CD4-positive, CD25-positive, alpha-beta regulatory T cell (primary cell): ENCODE measurements at regions not wholly inside any gene's neighbourhood (a gene's known extent, or its start where the extent isn't known, plus 50 kb on each side); places are given as distances from the start of the nearest gene placed in this dataset.

Experiments
- ATAC-seq, 2 donors: fragments of 150-1000 bp; cut with Tn5 transposase; one replicate each; pipeline ENCODE4 v1.10.0; 2021; ENCODE audit warnings: low read depth in 2 of 2, moderate number of reproducible peaks in 2 of 2, moderate library complexity in 1 of 2
- DNase-seq, 3 donors: peaks; one replicate each; pipeline versions ENCODE4 v3.0.0 to v3.0.0-alpha.2; 2012 to 2022; ENCODE audit warnings: mixed read lengths in 1 of 3
- H3K27ac ChIP-seq: one replicate; pipeline ENCODE4 v1.7.0; 2013; ENCODE audit warnings: mild to moderate bottlenecking, low read length; ENCODE audit not compliant: insufficient read depth, poor library complexity, severe bottlenecking
- H3K27me3 ChIP-seq: one replicate; pipeline ENCODE4 v1.7.0; 2013; ENCODE audit warnings: low read length; ENCODE audit not compliant: control insufficient read depth, insufficient read depth
- H3K36me3 ChIP-seq: one replicate; pipeline ENCODE4 v1.7.0; 2013; ENCODE audit warnings: mild to moderate bottlenecking, low read length, moderate library complexity; ENCODE audit not compliant: control insufficient read depth, insufficient read depth
- H3K4me1 ChIP-seq: 2 replicates; pipeline ENCODE4 v1.7.0; 2013; ENCODE audit warnings: mild to moderate bottlenecking, low read length; ENCODE audit not compliant: insufficient read depth, control insufficient read depth, poor library complexity, severe bottlenecking
- H3K4me3 ChIP-seq: one replicate; pipeline ENCODE4 v1.7.0; 2013; ENCODE audit warnings: low read depth, mild to moderate bottlenecking, low read length, moderate library complexity
- H3K9me3 ChIP-seq, 2 experiments: 1 replicate in 1 of 2; 2 replicates in 1 of 2; pipeline ENCODE4 v1.7.0; 2013; ENCODE audit warnings: low read length in 2 of 2, mild to moderate bottlenecking in 1 of 2, moderate library complexity in 1 of 2; ENCODE audit not compliant: control insufficient read depth in 2 of 2
- H3K27ac Mint-ChIP-seq, 3 donors: one replicate each; pipeline ENCODE4 v1.8.0; 2020 to 2022; ENCODE audit warnings: mild to moderate bottlenecking in 3 of 3, mixed read lengths in 3 of 3, moderate library complexity in 2 of 3
- H3K27me3 Mint-ChIP-seq: one replicate; pipeline ENCODE4 v1.8.0; 2022; ENCODE audit warnings: mild to moderate bottlenecking, mixed read lengths
- H3K36me3 Mint-ChIP-seq: one replicate; pipeline ENCODE4 v1.8.0; 2020; ENCODE audit warnings: mixed read lengths
- H3K4me1 Mint-ChIP-seq, 4 donors: one replicate each; pipeline ENCODE4 v1.8.0; 2020 to 2022; ENCODE audit warnings: mixed read lengths in 4 of 4, mild to moderate bottlenecking in 1 of 4
- H3K4me3 Mint-ChIP-seq, 4 donors: one replicate each; pipeline ENCODE4 v1.8.0; 2020 to 2022; ENCODE audit warnings: mild to moderate bottlenecking in 4 of 4, mixed read lengths in 4 of 4, moderate library complexity in 3 of 4
- H3K9me3 Mint-ChIP-seq, 7 donors: one replicate each; pipeline ENCODE4 v1.8.0; 2020 to 2022; ENCODE audit warnings: mixed read lengths in 7 of 7, mild to moderate bottlenecking in 3 of 7, moderate library complexity in 2 of 7

DNA sequence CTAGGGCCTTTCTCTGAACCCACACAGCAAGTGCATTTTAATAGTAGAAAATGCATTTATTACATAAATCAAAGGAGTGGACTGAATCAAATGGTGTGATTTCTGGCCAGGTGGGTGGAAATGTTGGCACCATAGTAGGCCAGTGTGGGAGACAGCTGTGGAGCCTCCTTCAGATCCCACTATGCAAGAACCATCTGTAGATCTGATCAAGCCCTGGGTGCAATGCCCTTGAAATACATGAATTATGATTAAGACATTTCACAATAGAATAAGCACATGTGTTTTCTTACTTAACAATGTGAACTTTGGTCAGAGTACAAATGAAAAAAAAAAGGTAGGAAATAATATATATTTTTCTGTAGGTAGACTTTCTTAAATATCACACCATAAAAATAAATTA, 204.3 kb downstream of the PCDH7 start:
- Histone ChIP-seq H3K27ac (no peak overlapping the region), H3K36me3 (no peaks in the 10 kb centered on the region), H3K9me3 (no peaks in the 10 kb centered on the region), H3K4me1 (no peaks in the 10 kb centered on the region), H3K27me3 (no peaks in the 10 kb centered on the region), H3K4me3 (no peak overlapping the region)
- Mint-ChIP-seq H3K27ac (no peak overlapping the region), H3K36me3 (no peaks in the 10 kb centered on the region), H3K27me3 (no peaks in the 10 kb centered on the region), H3K4me3 (no peak overlapping the region), H3K9me3 (peaks cover 0 to 15% (median 5%) of the 10 kb centered on the region in 7 donors), H3K4me1 (peaks cover 0 to 4% (median 0%) of the 10 kb centered on the region in 4 donors)
- ATAC-seq: no peak
- no peak for DNase-seq

GRCh38 chr4:30929649-30930048, 209.5 kb downstream of the PCDH7 start:
- H3K36me3 Mint-ChIP-seq: no peaks in the 10 kb centered on the region
- H3K9me3 Mint-ChIP-seq: peaks cover 6 to 32% (median 9%) of the 10 kb centered on the region in 7 donors
- H3K27ac ChIP-seq: no peak overlapping the region
- ATAC-seq (no peak), DNase-seq (no peak)
- no peak overlapping the region for H3K4me3 ChIP-seq
- peaks cover 0 to 4% (median 0%) of the 10 kb centered on the region in 4 donors for H3K4me1 Mint-ChIP-seq
- no peaks in the 10 kb centered on the region for H3K9me3 ChIP-seq
- no peaks in the 10 kb centered on the region for H3K27me3 Mint-ChIP-seq
- no peaks in the 10 kb centered on the region for H3K27me3 ChIP-seq
- H3K36me3 ChIP-seq: no peaks in the 10 kb centered on the region
- no peaks in the 10 kb centered on the region for H3K4me1 ChIP-seq
- no peak overlapping the region for H3K4me3 Mint-ChIP-seq
- H3K27ac Mint-ChIP-seq: no peak overlapping the region

DNA sequence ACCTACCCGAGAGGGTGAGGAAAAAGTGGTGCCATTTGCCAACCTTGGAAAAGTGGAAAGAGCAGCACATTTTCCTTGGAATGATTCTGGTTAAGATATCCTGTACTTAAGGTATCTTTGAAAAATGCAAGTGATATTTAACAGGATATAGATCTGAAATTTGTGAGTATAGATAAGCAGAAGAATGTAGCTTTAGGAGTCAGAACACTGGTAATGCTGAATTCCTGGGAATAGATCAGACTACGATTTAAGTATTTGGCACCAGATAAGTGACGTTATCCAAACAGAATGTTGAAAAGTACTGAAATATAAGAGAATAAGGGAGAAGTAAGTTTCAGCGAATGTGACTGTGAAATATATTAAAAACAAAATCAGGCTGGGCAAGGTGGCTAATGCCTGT, 210.1 kb downstream of the PCDH7 start:
- no peak overlapping the region for H3K4me3 ChIP-seq
- H3K27ac Mint-ChIP-seq: no peak overlapping the region
- H3K36me3 ChIP-seq: no peaks in the 10 kb centered on the region
- H3K27me3 ChIP-seq: no peaks in the 10 kb centered on the region
- no peak overlapping the region for H3K27ac ChIP-seq
- no peak for ATAC-seq
- no peaks in the 10 kb centered on the region for H3K9me3 ChIP-seq
- DNase-seq: no peak
- peaks cover 5 to 28% (median 9%) of the 10 kb centered on the region in 7 donors for H3K9me3 Mint-ChIP-seq
- no peaks in the 10 kb centered on the region for H3K27me3 Mint-ChIP-seq
- H3K4me1 Mint-ChIP-seq: peaks cover 0 to 2% (median 0%) of the 10 kb centered on the region in 4 donors
- no peaks in the 10 kb centered on the region for H3K36me3 Mint-ChIP-seq
- no peak overlapping the region for H3K4me3 Mint-ChIP-seq
- H3K4me1 ChIP-seq: no peaks in the 10 kb centered on the region

- Histone ChIP-seq H3K9me3 (no peaks in the 10 kb centered on the region), H3K4me3 (no peak overlapping the region), H3K27me3 (no peaks in the 10 kb centered on the region), H3K36me3 (no peaks in the 10 kb centered on the region), H3K4me1 (no peaks in the 10 kb centered on the region), H3K27ac (no peak overlapping the region)
- peaks cover 2 to 29% (median 7%) of the 10 kb centered on the region in 7 donors for H3K9me3 Mint-ChIP-seq
- ATAC-seq: no peak
- H3K27ac Mint-ChIP-seq: no peak overlapping the region
- H3K36me3 Mint-ChIP-seq: no peaks in the 10 kb centered on the region
- DNase-seq: no peak
- no peaks in the 10 kb centered on the region for H3K4me1 Mint-ChIP-seq
- H3K4me3 Mint-ChIP-seq: no peak overlapping the region
- no peaks in the 10 kb centered on the region for H3K27me3 Mint-ChIP-seq
Measured at GRCh38 chr4:30932581-30932980, 212.4 kb downstream of the PCDH7 start.

GRCh38 chr4:30939069-30939468, 218.9 kb downstream of the PCDH7 start:
- Mint-ChIP-seq H3K4me3 (no peak overlapping the region), H3K9me3 (peaks cover 1 to 14% (median 2%) of the 10 kb centered on the region in 7 donors), H3K27me3 (no peaks in the 10 kb centered on the region), H3K27ac (peak overlapping the region in 1 of 3 donors; percentile 15), H3K36me3 (no peaks in the 10 kb centered on the region), H3K4me1 (no peaks in the 10 kb centered on the region)
- Histone ChIP-seq H3K4me1 (no peaks in the 10 kb centered on the region), H3K36me3 (no peaks in the 10 kb centered on the region), H3K27me3 (no peaks in the 10 kb centered on the region), H3K4me3 (no peak overlapping the region), H3K9me3 (peaks cover 0 to 4% of the 10 kb centered on the region in 2 experiments), H3K27ac (no peak overlapping the region)
- no peak for ATAC-seq
- no peak for DNase-seq

- no peaks in the 10 kb centered on the region for H3K4me1 Mint-ChIP-seq
- no peaks in the 10 kb centered on the region for H3K36me3 ChIP-seq
- no peaks in the 10 kb centered on the region for H3K4me1 ChIP-seq
- H3K4me3 ChIP-seq: no peak overlapping the region
- no peak overlapping the region for H3K27ac Mint-ChIP-seq
- DNase-seq (no peak), ATAC-seq (no peak)
- H3K4me3 Mint-ChIP-seq: no peak overlapping the region
- H3K27me3 Mint-ChIP-seq: no peaks in the 10 kb centered on the region
- no peaks in the 10 kb centered on the region for H3K27me3 ChIP-seq
- H3K27ac ChIP-seq: no peak overlapping the region
- H3K36me3 Mint-ChIP-seq: no peaks in the 10 kb centered on the region
- H3K9me3 Mint-ChIP-seq: peaks cover 0 to 9% (median 2%) of the 10 kb centered on the region in 7 donors
- H3K9me3 ChIP-seq: peaks cover 0 to 4% of the 10 kb centered on the region in 2 experiments
Measured at GRCh38 chr4:30939684-30940083, 219.5 kb downstream of the PCDH7 start.

- no peaks in the 10 kb centered on the region for H3K27me3 ChIP-seq
Measured at GRCh38 chr4:30941641-30942040, 221.5 kb downstream of the PCDH7 start.

GRCh38 chr4:30943356-30943755, 223.2 kb downstream of the PCDH7 start:
- Histone ChIP-seq H3K9me3 (peaks cover 0 to 4% of the 10 kb centered on the region in 2 experiments), H3K4me3 (no peak overlapping the region), H3K27me3 (no peaks in the 10 kb centered on the region), H3K27ac (no peak overlapping the region), H3K36me3 (no peaks in the 10 kb centered on the region), H3K4me1 (no peaks in the 10 kb centered on the region)
- H3K27me3 Mint-ChIP-seq: no peaks in the 10 kb centered on the region
- ATAC-seq (no peak), DNase-seq (no peak)
- peaks cover 0 to 4% (median 0%) of the 10 kb centered on the region in 4 donors for H3K4me1 Mint-ChIP-seq
- H3K27ac Mint-ChIP-seq: no peak overlapping the region
- H3K4me3 Mint-ChIP-seq: no peak overlapping the region
- peaks cover 0 to 12% (median 4%) of the 10 kb centered on the region in 7 donors for H3K9me3 Mint-ChIP-seq
- H3K36me3 Mint-ChIP-seq: no peaks in the 10 kb centered on the region

More at GRCh38 chr4:30941641-30942040, 221.5 kb downstream of the PCDH7 start:
- no peak overlapping the region for H3K27ac ChIP-seq
- ATAC-seq: no peak
- Mint-ChIP-seq H3K4me1 (no peaks in the 10 kb centered on the region), H3K36me3 (no peaks in the 10 kb centered on the region), H3K27me3 (no peaks in the 10 kb centered on the region), H3K4me3 (no peak overlapping the region), H3K27ac (no peak overlapping the region), H3K9me3 (peaks cover 0 to 9% (median 2%) of the 10 kb centered on the region in 7 donors)
- no peak overlapping the region for H3K4me3 ChIP-seq
- no peaks in the 10 kb centered on the region for H3K36me3 ChIP-seq
- peaks cover 0 to 4% of the 10 kb centered on the region in 2 experiments for H3K9me3 ChIP-seq
- DNase-seq: no peak
- no peaks in the 10 kb centered on the region for H3K4me1 ChIP-seq
